Cardiac muscle cell (in vitro differentiated cells and primary cell): ENCODE measurements at regions not wholly inside any gene's neighbourhood (a gene's known extent, or its start where the extent isn't known, plus 50 kb on each side); places are given as distances from the start of the nearest gene placed in this dataset.
"Not testable (repeated sequence)": the region's sequence is repeated elsewhere in the genome, so short reads cannot be mapped to it uniquely, and the experiment has no call there.

Experiments
- DNase-seq, 2 donors: peaks; one replicate each; pipeline versions ENCODE4 v3.0.0 to v3.0.0-alpha.2; 2010 to 2017; ENCODE audit warnings: low read depth in 1 of 2, low spot score in 1 of 2
- H3K27ac ChIP-seq: fragments of 200-600 bp; sonication (generic); 2 replicates; pipeline ENCODE4 v1.5.1; 2016
- H3K27me3 ChIP-seq: fragments of 200-600 bp; sonication (generic); 2 replicates; pipeline ENCODE4 v1.6.0; 2016; ENCODE audit warnings: control low read depth
- H3K36me3 ChIP-seq: fragments of 200-600 bp; sonication (generic); 2 replicates; pipeline ENCODE4 v1.5.1; 2016; ENCODE audit warnings: control low read depth
- H3K4me1 ChIP-seq: fragments of 200-600 bp; sonication (generic); 2 replicates; pipeline ENCODE4 v1.8.1; 2017; ENCODE audit warnings: low read depth, mild to moderate bottlenecking, mixed run types
- H3K4me3 ChIP-seq: fragments of 200-600 bp; sonication (generic); 2 replicates; pipeline ENCODE4 v1.5.1; 2016; ENCODE audit warnings: mild to moderate bottlenecking
- H3K9me3 ChIP-seq: fragments of 200-600 bp; sonication (generic); 2 replicates; pipeline ENCODE4 v1.5.1; 2017; ENCODE audit warnings: low read depth, mild to moderate bottlenecking, control low read depth
- TF ChIP-seq, protein P1 (sequence below): IDR thresholded peaks from 2 replicates; pipeline ENCODE4 v1.5.1; 2012; ENCODE audit warnings: low read depth, mild to moderate bottlenecking, low read length

GRCh38 chr9:22214021-22214420, 204.9 kb upstream of the CDKN2B start:
- TF ChIP-seq, protein P1, sequence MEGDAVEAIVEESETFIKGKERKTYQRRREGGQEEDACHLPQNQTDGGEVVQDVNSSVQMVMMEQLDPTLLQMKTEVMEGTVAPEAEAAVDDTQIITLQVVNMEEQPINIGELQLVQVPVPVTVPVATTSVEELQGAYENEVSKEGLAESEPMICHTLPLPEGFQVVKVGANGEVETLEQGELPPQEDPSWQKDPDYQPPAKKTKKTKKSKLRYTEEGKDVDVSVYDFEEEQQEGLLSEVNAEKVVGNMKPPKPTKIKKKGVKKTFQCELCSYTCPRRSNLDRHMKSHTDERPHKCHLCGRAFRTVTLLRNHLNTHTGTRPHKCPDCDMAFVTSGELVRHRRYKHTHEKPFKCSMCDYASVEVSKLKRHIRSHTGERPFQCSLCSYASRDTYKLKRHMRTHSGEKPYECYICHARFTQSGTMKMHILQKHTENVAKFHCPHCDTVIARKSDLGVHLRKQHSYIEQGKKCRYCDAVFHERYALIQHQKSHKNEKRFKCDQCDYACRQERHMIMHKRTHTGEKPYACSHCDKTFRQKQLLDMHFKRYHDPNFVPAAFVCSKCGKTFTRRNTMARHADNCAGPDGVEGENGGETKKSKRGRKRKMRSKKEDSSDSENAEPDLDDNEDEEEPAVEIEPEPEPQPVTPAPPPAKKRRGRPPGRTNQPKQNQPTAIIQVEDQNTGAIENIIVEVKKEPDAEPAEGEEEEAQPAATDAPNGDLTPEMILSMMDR, result no peak
- H3K4me1 ChIP-seq, result no peaks in the 10 kb centered on the region
- no peaks in the 10 kb centered on the region for H3K36me3 ChIP-seq
- no peak overlapping the region for H3K27ac ChIP-seq
- H3K27me3 ChIP-seq, result no peaks in the 10 kb centered on the region
- H3K9me3 ChIP-seq, result no peaks in the 10 kb centered on the region
- H3K4me3 ChIP-seq, result no peak overlapping the region
- no peak for DNase-seq

- no peaks in the 10 kb centered on the region for H3K36me3 ChIP-seq
- TF ChIP-seq, protein P1, result no peak
- H3K4me1 ChIP-seq, result no peaks in the 10 kb centered on the region
- no peaks in the 10 kb centered on the region for H3K27me3 ChIP-seq
- DNase-seq, result no peak
- H3K4me3 ChIP-seq, result no peak overlapping the region
- no peaks in the 10 kb centered on the region for H3K9me3 ChIP-seq
- no peak overlapping the region for H3K27ac ChIP-seq
These were observed 205.5 kb upstream of the CDKN2B start for GRCh38 chr9:22214497-22215031.

DNA sequence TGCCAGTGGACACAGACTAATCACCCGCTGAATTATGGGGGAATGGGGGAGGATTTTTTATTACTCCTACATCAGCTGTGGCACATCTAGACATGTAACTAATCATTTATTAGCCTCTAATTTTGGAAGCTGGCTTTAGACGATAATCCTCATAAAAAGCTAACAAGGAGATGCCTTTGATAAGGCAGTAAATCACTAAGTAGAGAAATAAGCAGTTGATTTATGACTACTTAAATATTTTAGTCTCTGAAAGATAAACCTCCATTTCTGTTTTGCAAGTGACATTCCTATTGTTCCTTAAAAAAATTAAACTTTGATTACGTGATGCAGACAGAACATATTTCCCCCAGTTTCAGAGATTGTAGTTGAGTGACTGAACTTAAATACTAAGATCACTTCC, 206.4 kb upstream of the CDKN2B start:
- TF ChIP-seq, protein P1, result no peak
- DNase-seq, result no peak
- Histone ChIP-seq H3K27ac (no peak overlapping the region), H3K27me3 (no peaks in the 10 kb centered on the region), H3K36me3 (no peaks in the 10 kb centered on the region), H3K9me3 (no peaks in the 10 kb centered on the region), H3K4me3 (no peak overlapping the region), H3K4me1 (no peaks in the 10 kb centered on the region)

GRCh38 chr9:22216730-22217172, 207.6 kb upstream of the CDKN2B start:
- H3K36me3 ChIP-seq, result no peaks in the 10 kb centered on the region
- TF ChIP-seq, protein P1, result no peak
- H3K4me1 ChIP-seq, result no peaks in the 10 kb centered on the region
- no peaks in the 10 kb centered on the region for H3K9me3 ChIP-seq
- no peak overlapping the region for H3K27ac ChIP-seq
- H3K27me3 ChIP-seq, result no peaks in the 10 kb centered on the region
- DNase-seq, result peak in 1 of 2 donors; percentile 44
- H3K4me3 ChIP-seq, result no peak overlapping the region

- H3K4me3 ChIP-seq, result no peak overlapping the region
- no peaks in the 10 kb centered on the region for H3K9me3 ChIP-seq
- no peaks in the 10 kb centered on the region for H3K36me3 ChIP-seq
- no peak overlapping the region for H3K27ac ChIP-seq
- no peaks in the 10 kb centered on the region for H3K27me3 ChIP-seq
- TF ChIP-seq, protein P1, result no peak
- no peak for DNase-seq
- H3K4me1 ChIP-seq, result no peaks in the 10 kb centered on the region
These were observed 208.1 kb upstream of the CDKN2B start for GRCh38 chr9:22217254-22217653.

GRCh38 chr9:22225856-22226255, 216.8 kb upstream of the CDKN2B start:
- not testable (repeated sequence) for H3K9me3 ChIP-seq, H3K4me3 ChIP-seq, H3K27me3 ChIP-seq

More at GRCh38 chr9:22225856-22226255, 216.8 kb upstream of the CDKN2B start:
- H3K4me1 ChIP-seq, DNase-seq, H3K36me3 ChIP-seq, H3K27ac ChIP-seq: not testable (repeated sequence)
